ENCODE measurements at regions not wholly inside any gene's neighbourhood (a gene's known extent, or its start where the extent isn't known, plus 50 kb on each side); places are given as distances from the start of the nearest gene placed in this dataset.

GRCh38 chr2:6589150-6589549, 276.6 kb downstream of the CMPK2 start:
- DNase-seq (ENCODE audit: low read depth in 2 of 2): no peak

- no peak for DNase-seq (ENCODE audit: low read depth in 2 of 2)
These were observed 275.3 kb downstream of the CMPK2 start for GRCh38 chr2:6590442-6590841.

- no peak for DNase-seq (ENCODE audit: low read depth in 2 of 2)
These were observed 263.2 kb downstream of the CMPK2 start for GRCh38 chr2:6602471-6602870.

GRCh38 chr2:6605836-6606505, 259.7 kb downstream of the CMPK2 start:
- DNase-seq (ENCODE audit: low read depth in 2 of 2): no peak

GRCh38 chr2:6617794-6618193, 247.9 kb downstream of the CMPK2 start:
- DNase-seq (ENCODE audit: low read depth in 2 of 2): no peak

- DNase-seq (ENCODE audit: low read depth in 2 of 2): no peak
These were observed 247.5 kb downstream of the CMPK2 start for GRCh38 chr2:6618201-6618600.

- DNase-seq (ENCODE audit: low read depth in 2 of 2): no peak
These were observed 242.0 kb downstream of the CMPK2 start for GRCh38 chr2:6623746-6624145.

GRCh38 chr2:6626401-6627012, 239.2 kb downstream of the CMPK2 start:
- no peak for DNase-seq (ENCODE audit: low read depth in 2 of 2)

- DNase-seq (ENCODE audit: low read depth in 2 of 2): no peak
These were observed 238.4 kb downstream of the CMPK2 start for GRCh38 chr2:6627316-6627715.

GRCh38 chr2:6630209-6630608, 235.5 kb downstream of the CMPK2 start:
- no peak for DNase-seq (ENCODE audit: low read depth in 2 of 2)

- DNase-seq (ENCODE audit: low read depth in 2 of 2): no peak
These were observed 230.4 kb downstream of the CMPK2 start for GRCh38 chr2:6635296-6635695.

GRCh38 chr2:6637330-6637729, 228.4 kb downstream of the CMPK2 start:
- no peak for DNase-seq (ENCODE audit: low read depth in 2 of 2)

- DNase-seq (ENCODE audit: low read depth in 2 of 2): no peak
These were observed 225.6 kb downstream of the CMPK2 start for GRCh38 chr2:6639929-6640620.

- no peak for DNase-seq (ENCODE audit: low read depth in 2 of 2)
These were observed 225.1 kb downstream of the CMPK2 start for GRCh38 chr2:6640621-6641015.

- DNase-seq (ENCODE audit: low read depth in 2 of 2): no peak
These were observed 223.8 kb downstream of the CMPK2 start for GRCh38 chr2:6641956-6642355.

GRCh38 chr2:6644261-6644660, 221.4 kb downstream of the CMPK2 start:
- DNase-seq (ENCODE audit: low read depth in 2 of 2): no peak

GRCh38 chr2:6645004-6645403, 220.7 kb downstream of the CMPK2 start:
- no peak for DNase-seq (ENCODE audit: low read depth in 2 of 2)

GRCh38 chr2:6645672-6646071, 220.0 kb downstream of the CMPK2 start:
- DNase-seq (ENCODE audit: low read depth in 2 of 2): no peak

- DNase-seq (ENCODE audit: low read depth in 2 of 2): no peak
These were observed 218.7 kb downstream of the CMPK2 start for GRCh38 chr2:6647046-6647445.

- DNase-seq (ENCODE audit: low read depth in 2 of 2): no peak
These were observed 217.0 kb downstream of the CMPK2 start for GRCh38 chr2:6648596-6649247.

- DNase-seq (ENCODE audit: low read depth in 2 of 2): no peak
These were observed 215.4 kb downstream of the CMPK2 start for GRCh38 chr2:6650311-6650710.

GRCh38 chr2:6652251-6652650, 213.5 kb downstream of the CMPK2 start:
- no peak for DNase-seq (ENCODE audit: low read depth in 2 of 2)
